ENCODE measurements at regions not wholly inside any gene's neighbourhood (a gene's known extent, or its start where the extent isn't known, plus 50 kb on each side); places are given as distances from the start of the nearest gene placed in this dataset.

- Histone ChIP-seq H3K4me2 (ENCODE audit: low read length) (no peak overlapping the region), H3K4me1 (ENCODE audit: low read length) (peaks cover 23% of the 10 kb centered on the region)
Observed at GRCh38 chr21:16752475-16752857, 760.4 kb upstream of the CXADR start.

GRCh38 chr21:16755061-16755460, 757.8 kb upstream of the CXADR start:
- Histone ChIP-seq H3K27me3 (ENCODE audit: low read depth, low read length) (no peaks in the 10 kb centered on the region), H3K9ac (ENCODE audit: low read length) (no peak overlapping the region), H3K4me1 (ENCODE audit: low read length) (peaks cover 21% of the 10 kb centered on the region), H3K36me3 (replicated peaks; ENCODE audit: low read depth, low read length) (no peaks in the 10 kb centered on the region), H3K4me3 (ENCODE audit: low read length) (no peak overlapping the region), H2AFZ (ENCODE audit: low read depth, low read length) (no peak overlapping the region), H3K4me2 (ENCODE audit: low read length) (no peak overlapping the region), H3K27ac (ENCODE audit: low read length) (no peak overlapping the region), H4K20me1 (ENCODE audit: insufficient read depth, low read length) (no peaks in the 10 kb centered on the region), H3K79me2 (ENCODE audit: low read length) (no peaks in the 10 kb centered on the region), H3K9me3 (ENCODE audit: insufficient read depth, low read length) (no peaks in the 10 kb centered on the region)
- TF ChIP-seq CTCF (IDR thresholded peaks at IDR 0.05; ENCODE audit: low read depth, low read length) (no peak), EZH2phosphoT487 (IDR thresholded peaks at IDR 0.05; ENCODE audit: low read depth) (no peak)

More at GRCh38 chr21:16752475-16752857, 760.4 kb upstream of the CXADR start:
- H2AFZ ChIP-seq (ENCODE audit: low read depth, low read length), result no peak overlapping the region
- H3K27ac ChIP-seq (ENCODE audit: low read length), result no peak overlapping the region
- H3K9ac ChIP-seq (ENCODE audit: low read length), result no peak overlapping the region
- H4K20me1 ChIP-seq (ENCODE audit: insufficient read depth, low read length), result no peaks in the 10 kb centered on the region
- TF ChIP-seq CTCF (IDR thresholded peaks at IDR 0.05; ENCODE audit: low read depth, low read length) (no peak), EZH2phosphoT487 (IDR thresholded peaks at IDR 0.05; ENCODE audit: low read depth) (no peak)
- H3K79me2 ChIP-seq (ENCODE audit: low read length), result no peaks in the 10 kb centered on the region
- no peaks in the 10 kb centered on the region for H3K27me3 ChIP-seq (ENCODE audit: low read depth, low read length)
- H3K4me3 ChIP-seq (ENCODE audit: low read length), result no peak overlapping the region
- H3K36me3 ChIP-seq (replicated peaks; ENCODE audit: low read depth, low read length), result no peaks in the 10 kb centered on the region
- H3K9me3 ChIP-seq (ENCODE audit: insufficient read depth, low read length), result no peaks in the 10 kb centered on the region

- Histone ChIP-seq H2AFZ (ENCODE audit: low read depth, low read length) (no peak overlapping the region), H3K9ac (ENCODE audit: low read length) (no peak overlapping the region), H3K4me3 (ENCODE audit: low read length) (no peak overlapping the region), H3K27ac (ENCODE audit: low read length) (no peak overlapping the region), H4K20me1 (ENCODE audit: insufficient read depth, low read length) (no peaks in the 10 kb centered on the region), H3K9me3 (ENCODE audit: insufficient read depth, low read length) (no peaks in the 10 kb centered on the region), H3K79me2 (ENCODE audit: low read length) (no peaks in the 10 kb centered on the region), H3K36me3 (replicated peaks; ENCODE audit: low read depth, low read length) (no peaks in the 10 kb centered on the region), H3K4me1 (ENCODE audit: low read length) (peaks cover 8% of the 10 kb centered on the region), H3K27me3 (ENCODE audit: low read depth, low read length) (no peaks in the 10 kb centered on the region), H3K4me2 (ENCODE audit: low read length) (no peak overlapping the region)
- TF ChIP-seq CTCF (IDR thresholded peaks at IDR 0.05; ENCODE audit: low read depth, low read length) (no peak), EZH2phosphoT487 (IDR thresholded peaks at IDR 0.05; ENCODE audit: low read depth) (no peak)
Observed at GRCh38 chr21:16767201-16767600, 745.6 kb upstream of the CXADR start.

GRCh38 chr21:16768096-16768495, 744.7 kb upstream of the CXADR start:
- no peaks in the 10 kb centered on the region for H4K20me1 ChIP-seq (ENCODE audit: insufficient read depth, low read length)
- H3K4me3 ChIP-seq (ENCODE audit: low read length), result no peak overlapping the region
- no peaks in the 10 kb centered on the region for H3K79me2 ChIP-seq (ENCODE audit: low read length)
- no peaks in the 10 kb centered on the region for H3K27me3 ChIP-seq (ENCODE audit: low read depth, low read length)
- H3K36me3 ChIP-seq (replicated peaks; ENCODE audit: low read depth, low read length), result no peaks in the 10 kb centered on the region
- peaks cover 8% of the 10 kb centered on the region for H3K4me1 ChIP-seq (ENCODE audit: low read length)
- TF ChIP-seq EZH2phosphoT487 (IDR thresholded peaks at IDR 0.05; ENCODE audit: low read depth), result no peak
- no peak for TF ChIP-seq CTCF (IDR thresholded peaks at IDR 0.05; ENCODE audit: low read depth, low read length)
- H3K27ac ChIP-seq (ENCODE audit: low read length), result no peak overlapping the region
- H3K4me2 ChIP-seq (ENCODE audit: low read length), result no peak overlapping the region
- no peak overlapping the region for H2AFZ ChIP-seq (ENCODE audit: low read depth, low read length)
- no peak overlapping the region for H3K9ac ChIP-seq (ENCODE audit: low read length)
- no peaks in the 10 kb centered on the region for H3K9me3 ChIP-seq (ENCODE audit: insufficient read depth, low read length)
